ENCODE measurements at regions not wholly inside any gene's neighbourhood (a gene's known extent, or its start where the extent isn't known, plus 50 kb on each side); places are given as distances from the start of the nearest gene placed in this dataset.
"Not testable (repeated sequence)": the region's sequence is repeated elsewhere in the genome, so short reads cannot be mapped to it uniquely, and the experiment has no call there.

GRCh38 chr2:234861841-234862735 is 89.7 kb upstream of the SH3BP4 start:
- no peak overlapping the region for H3K4me3 ChIP-seq (ENCODE audit: low read length in 2 of 2)
- no peak overlapping the region for H3K27ac ChIP-seq (ENCODE audit: low read depth in 2 of 2, low read length in 2 of 2)
- H3K36me3 ChIP-seq (ENCODE audit: control insufficient read depth in 2 of 2, insufficient read depth in 2 of 2, low read length in 2 of 2) = no peaks in the 10 kb centered on the region
- no peaks in the 10 kb centered on the region for H3K27me3 ChIP-seq (ENCODE audit: control insufficient read depth in 2 of 2, insufficient read depth in 2 of 2, low read length in 2 of 2)
- H3K4me1 ChIP-seq (ENCODE audit: control insufficient read depth in 2 of 2, insufficient read depth in 2 of 2, low read length in 2 of 2) = peaks cover 0 to 2% of the 10 kb centered on the region in 2 donors
- no peak overlapping the region for H3K9ac ChIP-seq (ENCODE audit: low read depth in 1 of 2, low read length in 2 of 2)
- H3K9me3 ChIP-seq (ENCODE audit: control insufficient read depth in 2 of 2, low read length in 2 of 2) = no peaks in the 10 kb centered on the region

DNA sequence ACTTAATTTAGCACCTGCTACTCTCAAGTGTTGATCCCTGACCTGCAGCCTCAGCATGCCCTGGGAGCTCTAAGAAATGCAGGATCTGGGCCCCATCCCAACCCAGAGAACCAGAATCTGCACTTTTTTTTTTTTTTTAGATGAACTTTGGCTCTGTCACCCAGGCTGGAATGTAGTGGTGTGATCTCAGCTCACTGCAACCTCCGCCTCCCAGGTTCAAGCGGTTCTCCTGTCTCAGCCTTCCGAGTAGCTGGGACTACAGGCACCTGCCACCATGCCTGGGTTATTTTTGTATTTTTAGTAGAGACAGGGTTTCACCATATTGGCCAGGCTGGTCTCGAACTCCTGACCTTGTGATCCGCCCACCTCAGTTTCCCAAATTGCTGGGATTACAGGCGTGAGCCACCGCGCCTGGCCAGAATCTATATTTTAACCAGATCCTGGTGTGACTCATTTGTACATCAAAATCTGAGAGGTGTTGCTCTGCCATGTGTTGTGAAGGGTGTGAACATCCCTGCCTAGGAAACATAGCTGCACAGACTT is 92.4 kb upstream of the SH3BP4 start:
- not testable (repeated sequence) for H3K27ac ChIP-seq (ENCODE audit: low read depth in 2 of 2, low read length in 2 of 2); H3K9me3 ChIP-seq (ENCODE audit: control insufficient read depth in 2 of 2, low read length in 2 of 2); H3K4me3 ChIP-seq (ENCODE audit: low read length in 2 of 2); H3K4me1 ChIP-seq (ENCODE audit: control insufficient read depth in 2 of 2, insufficient read depth in 2 of 2, low read length in 2 of 2); H3K9ac ChIP-seq (ENCODE audit: low read depth in 1 of 2, low read length in 2 of 2); H3K27me3 ChIP-seq (ENCODE audit: control insufficient read depth in 2 of 2, insufficient read depth in 2 of 2, low read length in 2 of 2); H3K36me3 ChIP-seq (ENCODE audit: control insufficient read depth in 2 of 2, insufficient read depth in 2 of 2, low read length in 2 of 2)

DNA sequence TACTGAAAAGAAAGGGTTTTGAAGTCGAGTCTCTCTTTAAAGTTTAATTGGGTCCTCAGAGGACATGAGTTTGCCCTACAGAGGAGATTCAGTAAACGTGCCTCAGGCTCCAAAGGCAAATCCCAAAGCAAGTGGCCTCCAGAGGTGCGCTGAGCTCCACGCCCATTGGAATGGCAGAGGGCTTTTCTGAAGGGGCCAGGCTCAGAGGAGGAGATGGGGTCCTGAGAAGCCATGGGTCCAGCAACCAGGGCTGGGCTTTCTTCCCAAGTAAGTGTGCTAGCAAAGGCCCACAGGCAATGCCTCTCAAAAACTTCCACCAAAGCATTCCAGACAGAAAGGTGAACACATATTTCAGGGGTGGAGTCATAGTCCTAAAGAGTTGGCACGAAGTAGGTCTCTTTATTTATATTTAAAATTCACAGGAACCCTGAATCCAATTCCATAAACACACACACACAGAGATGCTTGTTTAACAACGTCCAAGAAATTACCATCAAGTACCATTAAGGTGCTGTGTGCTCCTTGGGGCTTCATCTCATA is 93.0 kb upstream of the SH3BP4 start:
- H3K27me3 ChIP-seq (ENCODE audit: control insufficient read depth in 2 of 2, insufficient read depth in 2 of 2, low read length in 2 of 2) = no peaks in the 10 kb centered on the region
- H3K27ac ChIP-seq (ENCODE audit: low read depth in 2 of 2, low read length in 2 of 2) = no peak overlapping the region
- no peak overlapping the region for H3K4me3 ChIP-seq (ENCODE audit: low read length in 2 of 2)
- no peaks in the 10 kb centered on the region for H3K9me3 ChIP-seq (ENCODE audit: control insufficient read depth in 2 of 2, low read length in 2 of 2)
- H3K36me3 ChIP-seq (ENCODE audit: control insufficient read depth in 2 of 2, insufficient read depth in 2 of 2, low read length in 2 of 2) = no peaks in the 10 kb centered on the region
- H3K4me1 ChIP-seq (ENCODE audit: control insufficient read depth in 2 of 2, insufficient read depth in 2 of 2, low read length in 2 of 2) = peaks cover 0 to 2% of the 10 kb centered on the region in 2 donors
- no peak overlapping the region for H3K9ac ChIP-seq (ENCODE audit: low read depth in 1 of 2, low read length in 2 of 2)

- H3K4me1 ChIP-seq (ENCODE audit: control insufficient read depth in 2 of 2, insufficient read depth in 2 of 2, low read length in 2 of 2) = no peaks in the 10 kb centered on the region
- H3K36me3 ChIP-seq (ENCODE audit: control insufficient read depth in 2 of 2, insufficient read depth in 2 of 2, low read length in 2 of 2) = no peaks in the 10 kb centered on the region
- no peaks in the 10 kb centered on the region for H3K27me3 ChIP-seq (ENCODE audit: control insufficient read depth in 2 of 2, insufficient read depth in 2 of 2, low read length in 2 of 2)
- no peak overlapping the region for H3K4me3 ChIP-seq (ENCODE audit: low read length in 2 of 2)
- H3K9me3 ChIP-seq (ENCODE audit: control insufficient read depth in 2 of 2, low read length in 2 of 2) = no peaks in the 10 kb centered on the region
- no peak overlapping the region for H3K9ac ChIP-seq (ENCODE audit: low read depth in 1 of 2, low read length in 2 of 2)
- H3K27ac ChIP-seq (ENCODE audit: low read depth in 2 of 2, low read length in 2 of 2) = no peak overlapping the region
These were observed 93.7 kb upstream of the SH3BP4 start for GRCh38 chr2:234858145-234858544.

DNA sequence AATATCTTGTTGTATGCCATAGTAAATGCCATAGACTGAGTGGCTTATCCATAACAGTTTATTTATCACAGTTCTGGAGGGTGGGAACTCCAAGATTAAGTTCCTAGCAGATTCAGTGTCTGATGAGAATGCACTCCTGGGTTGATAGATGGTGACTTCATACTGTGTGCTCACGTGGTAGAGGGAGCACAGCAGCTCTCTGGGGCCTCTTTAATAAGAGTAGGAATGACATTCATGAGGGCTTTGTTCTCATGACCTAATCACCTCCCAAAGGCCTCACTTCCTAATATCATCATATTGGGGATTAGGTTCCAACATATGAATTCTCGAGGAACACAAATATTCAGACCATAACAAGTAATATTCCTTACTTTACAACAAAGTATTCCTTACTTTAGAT is 98.1 kb upstream of the SH3BP4 start:
- Histone ChIP-seq H3K9ac (ENCODE audit: low read depth in 1 of 2, low read length in 2 of 2) (no peak overlapping the region), H3K36me3 (ENCODE audit: control insufficient read depth in 2 of 2, insufficient read depth in 2 of 2, low read length in 2 of 2) (no peaks in the 10 kb centered on the region), H3K4me1 (ENCODE audit: control insufficient read depth in 2 of 2, insufficient read depth in 2 of 2, low read length in 2 of 2) (no peaks in the 10 kb centered on the region), H3K27ac (ENCODE audit: low read depth in 2 of 2, low read length in 2 of 2) (no peak overlapping the region), H3K4me3 (ENCODE audit: low read length in 2 of 2) (no peak overlapping the region), H3K27me3 (ENCODE audit: control insufficient read depth in 2 of 2, insufficient read depth in 2 of 2, low read length in 2 of 2) (no peaks in the 10 kb centered on the region), H3K9me3 (ENCODE audit: control insufficient read depth in 2 of 2, low read length in 2 of 2) (no peaks in the 10 kb centered on the region)

DNA sequence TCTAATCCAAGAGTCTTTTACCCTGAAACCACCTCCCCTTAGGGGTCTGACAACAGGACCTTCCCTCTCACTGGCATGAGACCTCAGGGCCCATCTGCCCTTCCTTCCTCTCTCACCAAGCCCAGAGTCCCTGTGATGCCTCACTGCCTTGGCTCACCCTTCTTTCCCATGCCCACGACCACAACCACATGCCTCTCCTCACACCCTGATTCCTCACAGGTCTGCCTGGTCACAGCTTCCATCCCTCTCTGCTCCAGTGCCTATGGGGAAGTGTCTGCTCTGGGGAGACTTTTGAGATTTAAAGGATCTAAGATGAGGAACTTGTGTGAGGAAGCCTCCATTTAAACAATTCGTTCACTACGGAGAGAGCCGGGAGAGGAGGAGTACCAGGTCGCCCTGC is 98.9 kb upstream of the SH3BP4 start:
- Histone ChIP-seq H3K27me3 (ENCODE audit: control insufficient read depth in 2 of 2, insufficient read depth in 2 of 2, low read length in 2 of 2) (no peaks in the 10 kb centered on the region), H3K4me3 (ENCODE audit: low read length in 2 of 2) (no peak overlapping the region), H3K36me3 (ENCODE audit: control insufficient read depth in 2 of 2, insufficient read depth in 2 of 2, low read length in 2 of 2) (no peaks in the 10 kb centered on the region), H3K4me1 (ENCODE audit: control insufficient read depth in 2 of 2, insufficient read depth in 2 of 2, low read length in 2 of 2) (no peaks in the 10 kb centered on the region), H3K9ac (ENCODE audit: low read depth in 1 of 2, low read length in 2 of 2) (no peak overlapping the region), H3K9me3 (ENCODE audit: control insufficient read depth in 2 of 2, low read length in 2 of 2) (no peaks in the 10 kb centered on the region), H3K27ac (ENCODE audit: low read depth in 2 of 2, low read length in 2 of 2) (no peak overlapping the region)

DNA sequence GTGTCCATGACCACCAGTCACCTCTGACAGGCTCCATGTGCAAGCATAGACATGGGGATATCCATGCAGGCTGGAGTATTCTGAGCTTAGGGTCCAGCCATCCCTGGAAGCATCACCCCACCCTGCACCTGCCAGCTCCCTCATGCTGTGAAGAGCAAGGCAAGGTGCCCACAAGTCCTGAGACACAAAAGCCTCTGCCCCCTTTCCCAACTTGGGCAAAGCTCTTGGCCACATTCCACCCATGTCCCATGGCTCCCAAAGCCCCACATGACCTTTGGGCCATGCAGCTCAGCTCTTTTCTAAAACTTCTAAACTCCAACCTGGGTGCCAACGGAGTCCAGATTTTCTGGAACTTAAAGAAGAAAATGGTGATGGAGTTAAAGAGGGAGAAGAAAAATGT is 99.8 kb upstream of the SH3BP4 start:
- Histone ChIP-seq H3K4me3 (ENCODE audit: low read length in 2 of 2) (no peak overlapping the region), H3K36me3 (ENCODE audit: control insufficient read depth in 2 of 2, insufficient read depth in 2 of 2, low read length in 2 of 2) (no peaks in the 10 kb centered on the region), H3K4me1 (ENCODE audit: control insufficient read depth in 2 of 2, insufficient read depth in 2 of 2, low read length in 2 of 2) (no peaks in the 10 kb centered on the region), H3K27me3 (ENCODE audit: control insufficient read depth in 2 of 2, insufficient read depth in 2 of 2, low read length in 2 of 2) (no peaks in the 10 kb centered on the region), H3K27ac (ENCODE audit: low read depth in 2 of 2, low read length in 2 of 2) (no peak overlapping the region), H3K9me3 (ENCODE audit: control insufficient read depth in 2 of 2, low read length in 2 of 2) (no peaks in the 10 kb centered on the region), H3K9ac (ENCODE audit: low read depth in 1 of 2, low read length in 2 of 2) (no peak overlapping the region)

- Histone ChIP-seq H3K27me3 (ENCODE audit: control insufficient read depth in 2 of 2, insufficient read depth in 2 of 2, low read length in 2 of 2) (no peaks in the 10 kb centered on the region), H3K9ac (ENCODE audit: low read depth in 1 of 2, low read length in 2 of 2) (no peak overlapping the region), H3K27ac (ENCODE audit: low read depth in 2 of 2, low read length in 2 of 2) (no peak overlapping the region), H3K9me3 (ENCODE audit: control insufficient read depth in 2 of 2, low read length in 2 of 2) (no peaks in the 10 kb centered on the region), H3K4me3 (ENCODE audit: low read length in 2 of 2) (no peak overlapping the region), H3K4me1 (ENCODE audit: control insufficient read depth in 2 of 2, insufficient read depth in 2 of 2, low read length in 2 of 2) (no peaks in the 10 kb centered on the region), H3K36me3 (ENCODE audit: control insufficient read depth in 2 of 2, insufficient read depth in 2 of 2, low read length in 2 of 2) (no peaks in the 10 kb centered on the region)
These were observed 100.4 kb upstream of the SH3BP4 start for GRCh38 chr2:234851451-234851850.

DNA sequence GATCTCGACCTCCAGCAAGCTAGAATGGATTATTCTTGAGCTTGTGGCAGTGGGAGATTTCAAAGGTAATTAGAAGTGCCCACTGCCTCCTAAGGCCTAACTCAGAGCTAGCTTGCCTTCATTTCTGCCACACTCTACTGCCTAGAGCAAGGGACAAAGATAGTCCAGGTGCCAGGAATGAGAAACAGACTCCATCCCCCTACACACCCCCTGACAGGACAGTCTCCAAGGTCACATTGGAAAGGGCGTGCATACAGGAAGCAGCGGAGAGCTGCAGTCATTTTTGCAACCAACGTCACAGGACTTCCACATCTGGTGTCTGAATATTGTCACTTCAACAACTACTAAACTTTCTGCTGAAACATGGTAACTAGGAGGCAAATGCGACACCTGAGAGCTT is 101.0 kb upstream of the SH3BP4 start:
- H3K9me3 ChIP-seq (ENCODE audit: control insufficient read depth in 2 of 2, low read length in 2 of 2) = no peaks in the 10 kb centered on the region
- no peaks in the 10 kb centered on the region for H3K4me1 ChIP-seq (ENCODE audit: control insufficient read depth in 2 of 2, insufficient read depth in 2 of 2, low read length in 2 of 2)
- no peaks in the 10 kb centered on the region for H3K36me3 ChIP-seq (ENCODE audit: control insufficient read depth in 2 of 2, insufficient read depth in 2 of 2, low read length in 2 of 2)
- no peak overlapping the region for H3K4me3 ChIP-seq (ENCODE audit: low read length in 2 of 2)
- no peak overlapping the region for H3K27ac ChIP-seq (ENCODE audit: low read depth in 2 of 2, low read length in 2 of 2)
- no peaks in the 10 kb centered on the region for H3K27me3 ChIP-seq (ENCODE audit: control insufficient read depth in 2 of 2, insufficient read depth in 2 of 2, low read length in 2 of 2)
- no peak overlapping the region for H3K9ac ChIP-seq (ENCODE audit: low read depth in 1 of 2, low read length in 2 of 2)

DNA sequence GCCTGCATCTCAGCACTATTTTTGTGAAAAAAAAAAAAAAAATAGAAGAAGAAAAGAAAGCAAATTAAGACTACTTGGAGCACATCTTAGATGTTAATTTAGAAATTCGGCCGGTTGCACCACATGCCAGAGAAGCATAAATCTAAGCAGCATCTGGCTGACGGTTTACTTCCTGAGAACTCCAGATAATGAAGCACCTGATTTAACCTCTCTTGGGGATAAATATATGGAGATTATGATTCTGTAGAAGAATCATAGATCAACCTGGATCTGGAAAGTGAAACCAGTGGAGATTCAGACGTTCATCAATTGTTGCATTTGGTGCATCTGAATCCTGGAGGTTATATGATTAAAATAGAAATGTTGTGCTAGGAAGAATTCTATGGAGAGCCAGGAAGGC is 102.1 kb upstream of the SH3BP4 start:
- Histone ChIP-seq H3K36me3 (ENCODE audit: control insufficient read depth in 2 of 2, insufficient read depth in 2 of 2, low read length in 2 of 2) (no peaks in the 10 kb centered on the region), H3K27ac (ENCODE audit: low read depth in 2 of 2, low read length in 2 of 2) (no peak overlapping the region), H3K9ac (ENCODE audit: low read depth in 1 of 2, low read length in 2 of 2) (no peak overlapping the region), H3K4me1 (ENCODE audit: control insufficient read depth in 2 of 2, insufficient read depth in 2 of 2, low read length in 2 of 2) (no peaks in the 10 kb centered on the region), H3K4me3 (ENCODE audit: low read length in 2 of 2) (no peak overlapping the region), H3K27me3 (ENCODE audit: control insufficient read depth in 2 of 2, insufficient read depth in 2 of 2, low read length in 2 of 2) (no peaks in the 10 kb centered on the region), H3K9me3 (ENCODE audit: control insufficient read depth in 2 of 2, low read length in 2 of 2) (no peaks in the 10 kb centered on the region)
